HG03521 (cell line): ENCODE measurements at regions not wholly inside any gene's neighbourhood (a gene's known extent, or its start where the extent isn't known, plus 50 kb on each side); places are given as distances from the start of the nearest gene placed in this dataset.
"Not testable (repeated sequence)": the region's sequence is repeated elsewhere in the genome, so short reads cannot be mapped to it uniquely, and the experiment has no call there.

Experiments
- ATAC-seq: cut with Tn5 transposase; IDR thresholded peaks from one replicate; pipeline ENCODE4 v1.9.1; 2021; ENCODE audit warnings: mild to moderate bottlenecking, moderate library complexity; ENCODE audit not compliant: unreplicated experiment

- no peak for ATAC-seq
Measured at GRCh38 chr12:78331753-78332152, 501.1 kb downstream of the NAV3 start.

DNA sequence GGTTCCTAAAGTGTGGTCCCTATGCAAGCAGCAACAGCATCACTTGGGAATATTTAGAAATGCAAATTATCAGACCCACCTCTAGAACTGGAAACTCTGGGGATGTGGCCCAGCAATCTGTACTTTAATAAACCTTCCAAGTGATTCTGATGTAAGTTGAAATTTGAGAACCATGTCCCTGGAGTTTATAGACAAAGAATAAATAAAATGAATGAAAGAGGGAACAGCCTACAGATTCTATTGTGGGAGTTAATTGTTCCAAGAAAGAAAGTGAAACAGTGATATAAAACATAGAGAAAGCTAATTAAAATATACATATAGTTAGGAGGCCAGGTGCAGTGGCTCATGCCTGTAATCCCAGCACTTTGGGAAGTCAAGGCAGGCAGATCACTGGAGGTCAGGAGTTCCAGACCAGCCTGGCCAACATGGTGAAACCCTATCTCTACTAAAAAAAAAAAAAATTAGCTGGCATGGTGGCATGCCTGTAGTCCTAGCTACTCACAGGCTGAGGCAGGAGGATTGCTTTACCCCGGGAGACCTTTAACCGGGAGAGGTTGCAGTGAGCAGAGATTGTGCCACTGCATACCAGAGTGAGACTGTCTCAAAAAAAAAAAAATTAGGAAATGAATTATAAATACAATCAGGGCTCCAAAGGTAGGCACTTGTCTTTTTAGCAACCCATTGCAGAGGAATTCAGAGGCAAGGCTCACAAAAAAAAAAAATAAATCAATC, 507.5 kb downstream of the NAV3 start:
- no peak for ATAC-seq

GRCh38 chr12:78340406-78340805, 509.7 kb downstream of the NAV3 start:
- ATAC-seq, result no peak

GRCh38 chr12:78343657-78344056, 513.0 kb downstream of the NAV3 start:
- no peak for ATAC-seq

- no peak for ATAC-seq
Measured at GRCh38 chr12:78359520-78359919, 505.1 kb upstream of the SYT1 start.

- ATAC-seq, result no peak
Measured at GRCh38 chr12:78361683-78362082, 502.9 kb upstream of the SYT1 start.

DNA sequence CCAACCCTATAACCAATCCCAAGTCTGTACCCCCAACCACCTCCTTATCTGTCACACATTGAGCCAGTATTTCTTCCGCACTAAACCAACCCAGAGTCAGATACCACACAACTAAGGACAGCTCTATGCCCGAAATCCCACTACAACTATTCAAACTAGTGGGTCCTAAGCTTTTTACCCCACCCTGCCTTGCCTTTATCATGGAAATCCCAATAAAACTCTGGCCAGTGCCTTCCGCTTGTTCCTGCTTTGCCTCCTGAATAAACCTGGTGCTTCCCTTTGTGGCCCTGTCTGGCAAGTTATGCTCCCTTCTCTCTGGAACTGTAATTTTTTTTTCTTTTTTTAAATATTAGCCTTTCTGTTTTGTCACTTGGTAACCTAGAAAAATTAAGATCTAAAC, 493.3 kb upstream of the SYT1 start:
- ATAC-seq, result no peak

DNA sequence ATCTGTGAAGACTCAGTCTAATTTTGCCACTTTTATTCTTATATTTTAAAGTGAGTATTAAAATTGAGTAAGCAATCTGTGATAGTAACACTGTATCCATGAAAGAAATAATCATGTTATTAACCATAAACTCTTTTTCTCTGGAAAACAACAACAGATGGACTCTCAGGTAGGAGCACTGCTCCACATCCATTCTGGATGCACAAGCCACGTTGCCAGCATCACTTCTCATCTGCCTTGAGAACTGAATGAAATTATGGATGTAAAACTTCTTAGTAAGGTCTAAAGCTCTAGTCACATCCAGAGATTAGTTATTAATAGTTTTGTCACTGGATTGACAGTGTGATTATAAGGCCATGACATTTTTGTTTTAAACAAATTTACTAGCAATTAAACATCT, 489.1 kb upstream of the SYT1 start:
- ATAC-seq, result no peak

GRCh38 chr12:78376257-78376656, 488.3 kb upstream of the SYT1 start:
- ATAC-seq, result no peak

GRCh38 chr12:78379065-78379464, 485.5 kb upstream of the SYT1 start:
- ATAC-seq, result not testable (repeated sequence)

DNA sequence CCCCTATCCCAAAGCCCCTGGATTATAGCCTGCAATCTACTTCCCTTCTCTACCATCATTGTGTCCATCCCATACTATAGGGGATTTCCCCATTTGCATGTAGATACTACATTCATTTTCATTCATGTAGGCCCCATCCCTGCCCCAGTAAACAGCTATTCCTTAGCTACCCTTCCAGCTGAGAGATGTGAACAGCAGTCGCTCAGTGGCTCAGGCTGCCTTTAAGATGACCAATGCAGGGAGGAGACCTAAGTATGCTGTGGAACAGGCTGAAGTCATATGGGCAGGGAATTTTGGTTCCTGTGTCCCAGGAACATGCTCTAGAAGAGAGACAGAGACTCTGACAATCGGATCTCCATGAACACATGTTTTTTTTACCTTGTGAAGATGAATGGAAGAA, 481.2 kb upstream of the SYT1 start:
- no peak for ATAC-seq

GRCh38 chr12:78384541-78384940, 480.0 kb upstream of the SYT1 start:
- no peak for ATAC-seq

DNA sequence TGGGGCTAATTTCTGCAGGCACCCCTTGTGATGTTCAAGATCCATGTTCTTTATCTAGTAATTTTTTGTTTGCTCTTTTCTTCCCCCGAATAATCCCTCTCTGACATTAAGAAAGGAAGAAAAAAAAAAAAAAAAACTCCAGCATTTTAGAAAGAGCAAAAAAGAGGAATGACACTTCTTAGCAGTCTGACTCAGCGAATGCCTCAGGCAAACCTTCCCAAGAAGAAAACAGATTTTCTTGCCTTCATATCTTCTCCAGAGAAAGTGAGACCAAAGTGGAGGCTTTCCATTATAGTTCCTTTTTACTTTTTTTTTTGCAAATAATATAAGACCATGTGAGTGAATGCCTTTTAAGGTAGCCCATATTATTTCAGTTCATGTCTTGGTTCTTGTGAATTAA, 479.0 kb upstream of the SYT1 start:
- no peak for ATAC-seq

DNA sequence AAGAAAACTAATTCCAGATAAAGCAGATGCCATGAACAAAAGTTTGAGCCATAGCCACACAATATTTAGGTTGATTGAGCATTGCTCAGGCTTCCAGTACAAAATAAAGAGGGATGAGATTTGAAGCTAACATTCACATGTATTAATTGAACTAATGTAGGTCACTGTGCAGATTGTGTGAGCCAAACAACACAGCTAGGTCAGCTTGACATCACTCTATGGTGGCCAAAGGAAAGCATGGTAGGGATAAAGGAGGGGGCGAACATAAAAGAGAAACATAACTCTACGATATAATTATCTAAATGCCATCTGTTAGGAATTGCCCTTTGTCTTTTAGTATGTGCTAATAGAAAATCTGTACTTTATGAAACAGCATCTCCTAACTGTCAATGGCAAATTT, 477.7 kb upstream of the SYT1 start:
- no peak for ATAC-seq

GRCh38 chr12:78387721-78388120, 476.9 kb upstream of the SYT1 start:
- ATAC-seq, result no peak

- ATAC-seq, result no peak
Measured at GRCh38 chr12:78388461-78388860, 476.1 kb upstream of the SYT1 start.

- ATAC-seq, result no peak
Measured at GRCh38 chr12:78390920-78391319, 473.7 kb upstream of the SYT1 start.

DNA sequence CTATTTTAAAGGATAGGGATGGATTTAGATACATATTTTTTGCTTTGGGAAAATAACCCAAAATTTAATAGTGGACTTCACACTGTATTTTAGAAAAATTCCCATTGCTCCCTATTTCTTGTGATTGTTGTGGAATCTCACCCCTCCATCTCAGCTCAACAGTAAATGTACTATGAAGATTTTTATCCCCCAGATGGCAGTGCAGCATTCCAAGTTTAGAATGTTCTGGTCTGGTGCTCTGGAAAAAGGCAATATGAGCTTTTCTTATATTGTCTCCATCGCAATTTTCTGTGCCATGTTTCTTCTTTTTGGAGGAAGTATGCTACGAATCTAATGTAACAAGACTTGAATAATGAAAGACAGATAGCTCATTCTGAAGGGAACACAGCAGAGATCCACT, 471.7 kb upstream of the SYT1 start:
- no peak for ATAC-seq

GRCh38 chr12:78395961-78396360, 468.6 kb upstream of the SYT1 start:
- ATAC-seq, result no peak

- ATAC-seq, result no peak
Measured at GRCh38 chr12:78396538-78396937, 468.0 kb upstream of the SYT1 start.

- no peak for ATAC-seq
Measured at GRCh38 chr12:78398750-78399149, 465.8 kb upstream of the SYT1 start.

- no peak for ATAC-seq
Measured at GRCh38 chr12:78402366-78403134, 462.0 kb upstream of the SYT1 start.

GRCh38 chr12:78403136-78403535, 461.4 kb upstream of the SYT1 start:
- no peak for ATAC-seq
